HG02571 (cell line): ENCODE measurements at regions not wholly inside any gene's neighbourhood (a gene's known extent, or its start where the extent isn't known, plus 50 kb on each side); places are given as distances from the start of the nearest gene placed in this dataset.
"Not testable (repeated sequence)": the region's sequence is repeated elsewhere in the genome, so short reads cannot be mapped to it uniquely, and the experiment has no call there.

Experiments
- ATAC-seq: cut with Tn5 transposase; IDR thresholded peaks from one replicate; pipeline ENCODE4 v1.9.1; 2021; ENCODE audit warnings: mild to moderate bottlenecking, moderate library complexity; ENCODE audit not compliant: unreplicated experiment

DNA sequence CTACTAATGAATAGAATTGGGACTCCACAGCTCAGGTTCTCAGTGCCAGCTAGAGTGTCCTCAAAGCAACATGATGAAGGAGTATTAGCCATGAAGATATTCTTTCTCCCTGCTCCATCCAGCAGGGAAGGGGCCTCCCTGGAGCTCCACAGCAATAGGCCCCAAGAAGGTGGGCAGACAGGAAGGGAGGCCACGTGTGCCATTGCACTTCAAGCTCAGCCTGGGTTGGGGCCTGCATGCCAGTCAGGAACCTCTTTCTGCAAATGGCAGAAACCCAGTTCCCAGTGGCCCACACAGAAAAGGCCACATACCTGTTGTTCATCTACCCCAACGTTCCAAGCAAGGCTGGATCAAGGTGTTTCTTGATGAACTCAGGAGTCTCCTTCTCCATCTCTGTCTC, 357.5 kb upstream of the SFSWAP start:
- ATAC-seq: no peak

DNA sequence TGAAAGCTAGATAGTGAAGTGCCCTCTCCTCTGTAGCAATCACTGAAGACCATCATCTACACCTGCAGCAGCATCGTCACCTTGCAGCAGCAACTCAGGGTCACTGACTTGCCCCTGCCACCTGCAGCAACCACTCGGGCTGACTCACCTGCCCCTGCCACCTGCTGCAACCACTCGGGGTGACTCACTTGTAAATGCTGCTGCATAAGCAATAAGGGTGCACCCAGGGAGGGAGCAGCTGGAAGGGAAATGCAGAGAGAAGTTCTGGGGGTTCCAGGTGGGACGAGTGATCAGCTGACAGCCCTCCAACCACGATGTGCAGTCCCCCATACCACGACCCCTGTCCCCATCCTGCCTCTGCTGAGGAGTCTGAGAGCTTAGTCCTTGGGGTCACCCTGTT, 357.1 kb upstream of the SFSWAP start:
- ATAC-seq: no peak

- ATAC-seq: no peak
These were observed 355.3 kb upstream of the SFSWAP start for GRCh38 chr12:131355361-131356245.

DNA sequence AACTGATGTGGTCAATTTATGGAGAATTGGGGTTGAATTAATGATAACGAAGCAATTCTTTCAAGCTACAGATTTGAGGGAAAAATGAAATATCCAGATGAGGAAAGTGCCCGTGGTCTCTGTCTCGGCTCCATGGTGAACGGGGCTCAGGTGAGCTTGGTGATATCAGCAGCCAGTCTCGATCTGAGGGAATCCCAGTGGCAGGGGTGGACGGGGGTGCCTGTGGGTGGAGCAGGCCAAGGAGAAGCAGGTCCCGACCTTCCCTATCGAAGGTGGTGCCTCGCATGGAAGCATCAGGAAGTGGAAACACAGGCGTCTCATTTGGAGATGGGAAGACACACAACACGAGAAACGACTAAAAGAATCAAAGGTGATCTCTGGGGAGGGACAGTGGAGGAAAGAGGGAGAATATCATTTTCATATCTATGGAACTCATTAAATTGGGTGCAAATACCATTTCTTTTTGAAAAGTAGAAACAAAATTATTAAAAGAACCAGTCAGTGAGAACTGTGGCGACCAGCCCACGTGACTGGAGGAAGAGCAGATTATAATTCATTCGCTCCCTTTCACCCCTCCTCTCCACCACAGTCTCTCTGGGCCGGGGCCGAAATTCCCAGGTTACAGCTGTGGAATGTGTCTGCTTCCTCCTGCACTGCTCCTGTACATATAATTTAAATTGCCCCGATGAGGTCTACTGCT, 354.3 kb upstream of the SFSWAP start:
- no peak for ATAC-seq

- ATAC-seq: no peak
These were observed 353.6 kb upstream of the SFSWAP start for GRCh38 chr12:131357185-131357747.

DNA sequence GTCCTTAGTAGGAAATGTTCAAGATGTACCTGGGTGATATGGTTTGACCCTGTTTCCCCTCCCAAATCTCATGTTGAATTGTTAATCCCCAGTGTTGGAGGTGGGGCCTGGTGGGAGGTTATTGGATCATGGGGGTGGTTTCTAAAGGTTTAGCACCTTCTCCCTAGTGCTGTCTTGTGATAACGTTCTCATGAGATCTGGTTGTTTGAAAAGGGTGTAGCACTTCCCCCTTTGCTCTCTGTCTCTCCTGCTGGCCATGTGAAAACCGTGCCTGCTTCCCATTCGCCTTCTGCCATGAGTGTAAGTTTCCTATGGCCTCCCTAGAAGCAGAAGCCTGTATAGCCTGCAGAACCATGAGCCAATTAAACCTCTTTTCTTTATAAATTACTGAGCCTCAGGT, 353.0 kb upstream of the SFSWAP start:
- no peak for ATAC-seq

DNA sequence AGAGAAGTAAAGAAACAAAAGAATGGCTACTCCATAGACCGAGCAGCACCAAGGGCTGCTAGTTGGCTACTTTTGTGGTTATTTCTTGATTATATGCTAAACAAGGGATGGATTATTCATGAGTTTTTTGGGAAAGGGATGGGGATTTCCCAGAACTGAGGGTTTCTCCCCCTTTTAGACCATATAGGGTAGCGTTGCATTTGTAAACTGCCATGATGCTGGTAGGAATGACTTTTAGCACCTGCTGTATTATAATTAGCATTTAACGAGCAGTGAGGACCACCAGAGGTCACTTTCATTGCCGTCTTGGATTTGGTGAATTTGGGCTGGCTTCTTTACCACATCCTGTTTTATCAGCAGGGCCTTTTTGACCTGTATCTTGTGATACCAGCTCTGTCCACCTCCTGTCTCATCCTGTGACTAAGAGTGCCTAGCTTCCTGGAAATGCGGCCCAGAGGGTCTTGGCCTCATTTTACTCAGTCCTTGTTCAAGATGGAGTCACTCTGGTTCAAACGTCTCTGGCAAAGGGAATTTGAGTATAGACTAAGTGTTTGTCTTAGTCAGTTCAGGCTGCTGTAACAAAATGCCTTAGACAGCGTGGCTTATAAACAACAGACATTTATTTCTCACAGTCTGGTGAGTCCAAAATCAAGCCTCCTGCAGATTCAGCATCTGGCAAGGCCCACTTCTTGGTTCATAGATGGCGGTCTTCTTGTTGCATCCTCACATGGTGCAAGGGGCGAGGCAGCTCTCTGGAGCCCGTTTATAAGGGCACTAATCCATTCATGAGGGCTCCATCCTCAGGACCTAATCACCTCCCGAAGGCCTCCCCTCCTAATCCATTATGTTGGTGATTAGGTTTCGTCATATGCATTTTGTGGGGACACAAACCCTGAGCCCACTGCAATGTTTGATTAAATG, 348.3 kb upstream of the SFSWAP start:
- ATAC-seq: no peak

DNA sequence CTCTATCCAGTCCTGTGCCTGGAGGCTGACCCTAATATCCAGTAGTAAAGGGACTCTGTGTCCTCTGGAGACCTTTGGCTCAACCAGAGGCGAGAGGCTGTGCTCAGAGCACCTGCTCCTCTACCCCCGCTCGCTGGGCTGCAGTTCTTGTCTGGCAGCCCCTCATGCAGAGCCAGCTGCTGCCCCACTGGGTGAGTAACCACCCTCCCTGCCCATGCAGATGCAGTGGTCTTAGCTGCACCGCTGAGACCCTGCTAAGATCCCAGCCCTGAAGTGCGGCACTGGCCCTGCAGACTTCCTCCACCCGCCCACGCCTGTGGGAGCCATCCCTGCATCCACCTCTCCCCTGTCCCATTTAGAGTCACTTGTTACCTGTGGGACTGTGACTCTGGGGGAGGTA, 347.5 kb upstream of the SFSWAP start:
- no peak for ATAC-seq

- no peak for ATAC-seq
These were observed 346.9 kb upstream of the SFSWAP start for GRCh38 chr12:131363841-131364495.

GRCh38 chr12:131364903-131365820, 345.7 kb upstream of the SFSWAP start:
- ATAC-seq: no peak

DNA sequence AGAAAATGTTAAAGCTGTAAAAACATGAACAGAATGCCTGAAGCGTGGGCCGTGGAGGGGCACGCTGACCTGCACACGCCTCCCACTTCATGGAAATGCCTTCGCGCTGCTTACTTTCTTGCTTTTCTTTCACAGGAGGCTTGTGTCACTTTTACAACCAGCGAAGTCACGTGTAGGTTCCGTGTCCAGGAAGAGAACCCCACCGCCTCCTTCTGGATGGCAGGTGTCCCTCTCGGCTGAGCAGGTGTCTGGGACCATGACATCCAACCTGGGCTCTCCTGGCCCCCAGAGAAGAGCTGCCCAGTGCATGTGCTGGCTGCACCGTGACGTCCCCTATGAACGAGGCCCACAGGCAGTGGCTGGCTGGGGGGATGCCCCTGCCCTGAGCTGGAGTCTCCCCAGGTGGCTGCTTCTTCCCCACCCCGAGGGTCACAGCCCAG, 345.0 kb upstream of the SFSWAP start:
- no peak for ATAC-seq

DNA sequence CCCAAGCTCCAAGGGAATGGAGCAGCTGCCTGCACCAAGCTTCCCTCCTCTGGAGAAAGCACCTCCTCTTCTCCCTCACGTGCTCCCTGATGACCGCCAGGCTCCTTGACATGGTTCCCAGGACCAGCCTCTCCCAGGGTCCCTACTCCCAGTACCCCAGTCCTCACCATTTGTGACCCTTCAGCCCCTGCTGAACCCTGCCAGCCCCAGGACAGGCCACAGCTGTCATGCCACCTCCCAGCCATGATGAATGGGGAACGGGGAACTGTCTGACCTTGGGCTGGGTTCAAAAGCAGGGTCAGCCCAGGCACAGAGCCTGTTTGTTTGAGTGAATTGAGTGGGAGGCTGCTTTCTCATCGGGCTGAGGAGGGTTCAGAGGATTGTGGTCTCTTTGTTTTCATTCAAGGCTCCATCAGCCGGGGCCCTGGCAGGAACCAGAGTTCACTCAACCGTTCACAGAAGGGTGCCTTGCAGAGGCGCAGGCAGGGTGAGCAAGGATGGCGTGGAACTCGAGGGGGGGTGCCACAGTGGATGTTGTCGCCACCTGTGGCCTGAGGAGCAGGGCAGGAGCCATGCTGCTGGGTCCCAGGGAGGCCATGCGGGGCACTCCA, 344.5 kb upstream of the SFSWAP start:
- no peak for ATAC-seq

- ATAC-seq: not testable (repeated sequence)
These were observed 343.6 kb upstream of the SFSWAP start for GRCh38 chr12:131367067-131367982.

DNA sequence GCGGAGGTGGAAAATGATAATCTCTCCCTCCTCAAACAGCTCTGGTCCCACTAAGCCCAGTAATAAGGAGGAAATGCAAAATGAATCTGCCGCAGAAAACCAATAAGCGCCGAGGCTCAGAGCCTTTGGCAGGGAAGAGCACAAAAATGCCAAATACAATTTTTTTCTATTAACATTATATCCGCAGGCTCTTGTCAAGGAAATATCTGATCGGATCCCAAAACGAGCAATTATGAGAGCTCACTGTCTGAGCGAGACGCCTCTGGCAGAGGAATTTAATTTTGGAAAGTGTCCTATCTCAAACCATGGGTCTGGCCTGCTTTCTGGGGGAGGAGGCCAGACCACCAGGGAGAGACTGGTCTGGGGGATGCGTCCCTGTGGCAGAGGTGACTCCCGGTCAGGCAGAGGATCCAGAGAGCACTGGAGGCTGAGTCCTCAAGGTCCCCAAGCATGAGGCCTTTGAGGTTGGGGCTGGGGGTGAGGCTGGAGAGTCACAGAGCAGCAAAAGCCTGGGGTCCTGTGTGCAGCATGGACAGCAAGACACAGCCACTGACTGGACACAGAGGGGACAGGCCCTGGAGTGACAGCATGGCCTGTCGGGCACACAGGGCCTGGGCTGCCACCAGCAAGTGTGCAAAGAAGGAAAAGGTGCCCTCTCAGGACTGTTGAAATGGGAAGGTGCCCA, 342.8 kb upstream of the SFSWAP start:
- ATAC-seq: no peak

- ATAC-seq: no peak
These were observed 342.2 kb upstream of the SFSWAP start for GRCh38 chr12:131368668-131369071.

DNA sequence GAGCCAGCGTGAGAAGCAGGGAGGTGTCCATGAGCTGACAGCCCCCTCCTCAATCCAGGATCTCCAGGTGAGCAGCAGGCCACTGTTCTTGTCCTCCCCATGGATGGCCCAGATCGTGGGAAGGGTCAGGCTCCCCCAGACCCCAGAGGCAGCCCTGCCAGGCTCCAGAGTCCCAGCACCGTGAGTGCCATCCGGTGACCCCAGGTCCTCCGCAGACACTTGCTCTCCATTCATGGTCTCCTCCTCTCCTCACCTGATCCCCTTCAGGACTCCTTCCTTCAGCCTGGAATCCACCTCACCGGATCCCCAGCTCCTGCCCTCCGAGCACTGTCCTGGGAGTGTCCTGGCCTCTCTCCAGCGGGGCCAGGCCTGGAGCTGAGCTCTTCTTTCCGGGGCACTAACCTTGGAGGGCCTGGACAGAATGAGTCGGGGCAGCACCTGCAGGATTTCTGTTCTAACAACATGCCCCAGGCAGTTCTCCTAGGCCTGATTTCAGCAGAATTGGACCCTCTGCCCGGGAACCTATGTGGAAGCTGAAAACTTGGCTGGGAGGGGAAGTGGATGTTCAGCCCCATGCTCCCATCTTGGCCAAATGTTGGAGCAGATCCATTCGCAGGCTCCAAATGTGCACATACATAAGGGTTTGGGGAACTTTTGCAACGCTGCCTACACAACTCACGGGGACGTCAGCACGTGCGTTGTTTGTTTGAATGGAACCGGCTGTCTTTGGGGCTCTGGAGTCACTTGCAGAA, 341.6 kb upstream of the SFSWAP start:
- ATAC-seq: no peak
